Endometrium (tissue), 2 donors: ENCODE measurements at regions not wholly inside any gene's neighbourhood (a gene's known extent, or its start where the extent isn't known, plus 50 kb on each side); places are given as distances from the start of the nearest gene placed in this dataset.
"Not testable (repeated sequence)": the region's sequence is repeated elsewhere in the genome, so short reads cannot be mapped to it uniquely, and the experiment has no call there.

ENCODE experiments used
- FAIRE-seq: peaks from 2 replicates; lab custom pipeline; 2012; peaks lifted over from hg19 to GRCh38; lab: Jason Lieb, UNC
- donor health status: control.
- donor health status: control.

DNA sequence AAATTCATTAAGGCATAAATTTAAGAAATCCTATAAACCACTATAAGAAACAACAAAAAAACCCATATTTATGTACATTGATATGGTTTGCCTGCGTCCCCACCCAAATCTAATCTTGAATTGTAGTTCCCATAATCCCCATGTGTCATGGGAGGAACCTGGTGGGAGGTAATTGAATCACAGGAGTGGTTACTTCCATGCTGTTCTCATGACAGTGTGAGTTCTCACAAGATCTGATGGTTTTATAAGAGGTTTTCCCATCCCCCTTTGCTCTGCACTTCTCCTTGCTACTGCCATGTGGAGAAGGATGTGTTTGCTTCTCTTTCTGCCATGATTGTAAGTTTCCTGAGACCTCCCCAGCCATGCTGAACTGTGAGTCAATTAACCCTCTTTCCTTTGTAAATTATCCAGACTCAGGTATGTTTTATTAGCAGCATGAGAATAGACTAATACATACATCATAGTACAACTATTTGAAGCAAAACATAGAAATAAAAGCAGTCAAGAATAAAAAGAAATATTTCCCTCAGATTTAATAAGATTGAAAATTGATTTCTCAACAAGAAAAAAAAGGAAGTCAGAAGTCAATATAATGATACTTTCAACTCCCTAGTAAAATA lies 209.0 kb upstream of the GPC6 start:
- no peak for FAIRE-seq

DNA sequence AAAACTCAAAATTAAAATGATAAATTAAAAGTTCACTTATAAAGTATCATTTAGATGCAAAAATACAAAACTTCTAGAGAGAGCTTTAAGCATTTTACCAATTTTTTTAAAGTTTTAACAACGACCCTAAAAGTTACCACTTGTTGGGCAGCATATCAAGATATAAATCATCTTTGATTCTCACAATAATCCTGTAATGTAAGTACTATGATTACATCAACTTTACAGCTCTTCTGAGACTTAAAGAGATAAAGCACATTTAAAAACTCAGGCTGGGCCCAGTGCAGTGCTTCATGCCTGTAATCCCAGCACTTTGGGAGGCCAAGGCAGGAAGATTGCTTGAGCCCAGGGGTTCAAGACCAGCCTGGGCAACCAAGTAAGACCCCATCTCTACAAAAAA lies 202.7 kb upstream of the GPC6 start:
- no peak for FAIRE-seq

DNA sequence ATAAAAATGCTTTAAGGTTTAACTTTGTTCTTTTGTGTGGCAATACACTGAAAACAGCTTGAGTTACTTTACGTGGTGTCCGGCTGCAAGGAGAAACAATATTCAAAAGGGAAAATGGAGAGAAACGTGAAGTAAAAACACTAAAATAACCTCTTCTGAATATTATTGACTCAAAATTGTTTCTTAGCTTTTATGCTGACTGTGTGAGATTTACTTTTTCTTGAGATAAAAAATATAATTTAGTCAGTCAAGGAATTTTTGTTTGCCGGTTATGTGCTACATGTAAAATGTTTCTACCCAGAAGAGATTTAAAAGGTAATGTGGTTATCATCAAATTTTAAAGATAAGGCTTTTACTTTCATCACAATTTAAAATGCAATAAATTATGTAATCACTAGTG lies 200.6 kb upstream of the GPC6 start:
- no peak for FAIRE-seq

DNA sequence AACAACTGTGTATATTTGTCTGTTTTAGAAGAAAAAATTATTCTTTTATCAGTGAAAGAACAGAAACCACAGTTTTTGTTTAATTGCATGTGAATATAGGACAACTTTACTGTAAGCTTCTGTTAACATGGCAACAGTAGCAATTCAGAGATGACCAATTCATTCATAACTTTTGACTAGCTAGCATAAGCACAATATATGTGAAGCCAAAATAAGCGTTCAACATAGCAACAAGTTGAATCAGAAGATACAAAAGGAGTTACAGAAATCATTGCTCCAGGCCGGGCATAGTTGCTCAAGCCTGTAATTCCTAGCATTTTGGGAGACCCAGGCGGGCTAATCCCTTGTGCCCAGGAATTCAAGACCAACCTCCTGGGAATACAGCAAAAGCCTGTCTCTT lies 197.1 kb upstream of the GPC6 start:
- FAIRE-seq: no peak

DNA sequence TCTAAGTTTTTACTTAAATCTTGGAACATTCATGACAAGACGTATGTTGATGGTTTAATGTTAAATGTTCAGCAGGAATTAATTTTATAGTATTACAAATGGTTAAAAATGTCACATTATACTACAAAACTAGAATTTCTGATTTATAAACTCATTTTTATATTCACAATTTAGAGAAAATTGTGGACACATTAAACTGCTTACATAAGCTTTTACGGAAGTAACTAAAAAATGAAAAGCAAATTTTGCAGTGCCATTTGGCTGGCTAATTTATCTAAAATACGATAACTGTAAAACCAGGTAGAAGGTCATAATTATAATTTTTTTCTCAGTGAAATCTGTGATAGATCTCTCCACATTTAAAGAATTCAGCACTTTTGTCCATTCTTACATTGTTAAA lies 190.2 kb upstream of the GPC6 start:
- no peak for FAIRE-seq

DNA sequence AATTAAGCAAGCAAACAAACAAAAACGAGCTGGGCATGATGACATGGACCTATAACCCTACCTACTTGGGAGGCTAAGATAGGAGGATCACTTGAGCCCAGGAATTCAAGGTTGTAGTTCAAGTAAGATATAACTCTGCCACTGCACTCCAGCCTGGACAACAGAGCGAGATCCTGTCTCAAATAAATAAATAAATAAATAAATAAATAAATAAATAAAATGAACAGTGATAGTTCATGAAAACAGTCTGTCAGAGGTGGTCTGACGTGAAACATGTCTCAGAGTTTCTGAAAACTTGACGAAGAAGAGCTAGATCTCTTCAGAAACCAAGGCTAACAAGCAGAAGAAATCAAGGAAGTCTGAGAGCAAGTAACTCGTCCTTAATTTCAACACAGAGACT lies 188.8 kb upstream of the GPC6 start:
- no peak for FAIRE-seq

DNA sequence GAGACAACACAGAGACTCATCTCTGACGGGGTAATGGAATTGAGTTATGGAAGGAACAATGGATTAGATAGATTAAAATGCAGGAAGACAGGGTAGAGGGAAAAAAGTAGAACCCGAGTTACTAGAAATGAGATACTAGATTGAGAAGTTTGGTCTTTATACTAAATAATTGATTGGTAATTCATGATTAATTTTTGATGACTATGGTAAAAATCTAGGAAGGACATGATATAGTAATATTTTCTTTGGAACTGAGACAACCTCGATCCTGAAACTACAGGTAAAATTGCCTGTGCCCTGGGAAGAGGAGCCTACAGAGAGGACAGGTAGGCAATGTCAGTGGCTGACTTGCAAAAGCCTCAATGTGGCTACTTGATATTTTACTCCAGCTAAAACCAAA lies 188.4 kb upstream of the GPC6 start:
- no peak for FAIRE-seq

DNA sequence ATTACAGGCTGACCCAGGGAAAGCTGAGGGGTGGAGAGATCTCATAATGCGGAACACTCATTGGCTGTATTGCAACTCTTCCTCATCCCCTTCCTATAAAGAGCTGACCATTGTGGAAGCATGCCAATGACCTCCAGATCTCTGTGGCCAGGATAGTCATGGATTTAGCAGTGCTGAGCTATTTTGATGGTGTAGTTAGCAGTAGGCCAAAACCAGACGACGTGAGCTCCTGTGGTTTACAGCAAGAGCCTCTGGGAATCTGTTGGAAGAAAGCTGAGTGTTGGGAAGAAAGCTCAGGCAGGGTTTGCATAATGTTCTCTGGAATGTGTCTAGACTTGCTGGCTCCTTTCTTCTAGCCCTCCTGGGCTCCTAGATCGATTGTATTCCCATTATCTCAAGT lies 187.5 kb upstream of the GPC6 start:
- FAIRE-seq: no peak

DNA sequence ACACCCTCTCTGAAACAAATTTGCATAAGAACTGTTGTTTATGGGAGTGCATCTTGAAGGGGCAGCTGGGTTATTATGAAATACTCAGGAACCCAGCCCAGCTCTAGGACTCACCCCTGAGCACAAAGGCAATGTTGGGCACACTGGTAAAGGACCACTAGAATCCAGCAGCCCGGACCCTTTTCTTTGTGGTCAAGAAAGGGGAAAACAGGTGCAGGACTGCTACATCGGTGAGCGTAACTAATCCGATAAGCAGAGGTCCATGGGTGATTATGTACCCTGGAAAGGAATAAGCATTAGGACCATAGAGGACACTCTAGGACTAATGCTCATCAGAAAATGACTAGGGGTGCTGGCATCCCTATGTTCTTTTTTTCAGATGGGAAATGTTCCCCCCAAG lies 185.0 kb upstream of the GPC6 start:
- FAIRE-seq: not testable (repeated sequence)

DNA sequence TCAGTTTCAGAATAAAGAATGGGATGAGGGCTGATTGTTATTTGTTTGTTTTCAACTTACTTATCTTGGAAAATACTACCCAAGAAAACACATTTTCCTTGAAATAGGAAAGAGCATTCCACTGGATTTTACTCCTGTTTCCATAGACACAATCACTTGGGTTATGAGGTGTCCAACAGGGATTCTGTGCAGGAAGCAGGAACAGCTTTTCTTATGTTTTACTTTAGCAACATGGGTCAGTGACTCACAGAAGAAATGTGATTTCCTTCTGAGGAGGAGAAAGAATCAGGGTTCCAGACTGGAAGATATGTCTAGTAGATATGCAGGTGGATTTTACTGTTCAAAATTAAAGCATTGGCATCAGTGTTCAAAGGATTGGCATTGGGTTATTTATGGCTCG lies 180.8 kb upstream of the GPC6 start:
- no peak for FAIRE-seq

DNA sequence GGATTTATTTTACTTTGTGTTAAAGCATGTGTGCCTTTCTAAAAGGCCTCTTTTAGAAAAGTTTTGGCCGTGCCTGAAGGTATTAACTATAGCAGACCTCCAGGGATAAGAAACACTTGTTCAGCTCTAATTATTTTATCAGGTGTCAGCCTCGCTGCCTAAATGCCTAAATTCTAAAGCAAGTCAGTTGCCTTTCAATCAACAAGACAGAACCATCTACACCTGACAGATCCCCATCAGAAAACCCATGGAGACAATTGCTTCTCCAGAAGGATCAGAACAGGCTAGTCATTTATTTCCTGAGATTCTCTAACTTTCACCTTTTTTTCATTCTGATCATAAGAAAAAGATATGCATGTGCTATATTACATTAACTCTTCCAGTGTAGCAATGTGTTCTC lies 171.4 kb upstream of the GPC6 start:
- FAIRE-seq: no peak

DNA sequence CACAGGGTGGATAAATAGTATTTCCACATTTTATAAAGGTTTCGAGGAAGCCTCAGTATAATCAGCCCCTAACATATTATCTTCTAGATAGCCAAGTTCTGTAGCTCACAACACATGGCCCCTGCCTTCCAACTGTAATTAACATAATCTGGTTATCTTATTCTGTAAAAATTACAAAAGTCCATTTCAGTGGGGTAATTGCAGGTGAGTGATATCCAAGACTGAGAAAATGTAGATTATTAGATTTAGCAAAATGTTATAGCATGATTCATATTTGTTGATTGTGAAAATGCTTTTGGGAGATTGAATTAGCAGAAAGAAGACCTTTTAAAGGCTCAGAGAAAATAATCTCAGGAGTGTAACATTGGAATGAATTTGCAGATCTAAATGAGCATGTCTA lies 168.3 kb upstream of the GPC6 start:
- no peak for FAIRE-seq

DNA sequence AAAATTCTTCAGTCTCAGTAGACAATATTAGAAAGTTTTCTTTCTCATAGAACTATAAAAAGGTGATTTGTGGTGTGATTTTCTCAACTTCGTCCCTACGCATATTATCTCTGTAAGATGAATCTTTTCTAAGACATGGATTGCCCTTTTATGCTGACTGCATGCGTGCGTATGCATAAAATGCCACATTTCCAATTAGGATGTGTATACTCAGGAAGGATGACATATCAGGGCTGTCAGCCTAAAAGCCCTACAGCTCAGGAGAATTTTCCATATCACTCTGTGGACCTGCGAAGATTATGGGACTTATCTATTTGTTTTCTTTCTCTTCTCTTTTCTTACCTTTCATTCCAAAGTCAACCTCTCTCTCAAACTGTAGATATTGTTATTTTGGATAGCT lies 166.5 kb upstream of the GPC6 start:
- no peak for FAIRE-seq

DNA sequence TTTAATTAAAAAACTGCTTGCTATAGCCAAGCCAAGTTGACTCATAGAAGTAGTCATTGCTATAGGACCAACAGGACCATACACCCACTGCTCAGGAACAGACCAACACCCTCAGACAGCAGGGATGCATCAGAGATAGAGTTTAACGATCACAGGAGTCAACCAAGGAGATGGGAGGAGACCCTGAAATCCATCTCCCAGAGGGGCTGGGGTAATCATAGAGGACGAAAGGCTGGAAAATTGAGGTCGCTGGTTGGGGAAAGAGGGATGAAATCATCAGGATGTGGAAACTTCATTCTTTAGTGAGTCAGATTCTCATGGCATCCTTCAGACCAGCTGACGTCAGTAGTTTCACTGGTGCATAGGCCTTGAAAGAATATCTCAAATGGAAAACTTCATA lies 160.4 kb upstream of the GPC6 start:
- no peak for FAIRE-seq

DNA sequence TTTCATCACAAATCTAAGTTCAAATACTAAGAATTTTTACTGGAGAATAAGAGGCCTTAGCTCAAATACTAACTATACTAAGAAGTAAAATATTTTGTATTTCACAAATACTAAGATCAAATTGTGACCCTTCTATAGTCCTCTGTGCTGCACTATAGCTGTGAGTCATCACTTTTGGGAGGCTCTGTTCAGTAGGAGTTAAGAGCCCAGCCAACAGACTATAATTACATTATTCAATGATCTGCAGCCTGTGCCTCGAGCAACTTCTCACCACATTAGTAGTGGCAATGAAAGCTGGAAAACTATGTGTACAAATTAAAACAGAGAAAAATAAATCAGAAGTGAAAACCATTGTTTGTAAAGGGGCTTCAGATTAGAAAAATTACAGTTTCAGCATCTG lies 147.3 kb upstream of the GPC6 start:
- FAIRE-seq: no peak

DNA sequence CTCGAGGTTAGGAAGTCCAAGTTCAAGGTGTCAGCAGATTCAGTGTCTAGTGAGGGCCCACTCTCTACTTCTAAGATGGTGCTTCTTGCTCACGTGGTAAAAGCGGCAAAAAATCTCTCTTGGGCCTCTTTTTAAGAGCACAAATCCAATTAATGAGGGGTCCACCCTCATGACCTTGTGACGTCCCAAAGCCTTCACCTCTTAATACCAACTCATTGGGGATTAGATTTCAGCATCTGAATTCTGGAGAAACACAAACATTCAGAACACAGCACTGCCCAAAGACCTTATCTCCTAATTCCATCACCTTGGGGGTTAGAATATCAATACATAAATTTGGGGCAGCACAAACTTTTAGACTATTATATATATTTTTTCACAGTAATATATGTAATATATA lies 146.4 kb upstream of the GPC6 start:
- no peak for FAIRE-seq

DNA sequence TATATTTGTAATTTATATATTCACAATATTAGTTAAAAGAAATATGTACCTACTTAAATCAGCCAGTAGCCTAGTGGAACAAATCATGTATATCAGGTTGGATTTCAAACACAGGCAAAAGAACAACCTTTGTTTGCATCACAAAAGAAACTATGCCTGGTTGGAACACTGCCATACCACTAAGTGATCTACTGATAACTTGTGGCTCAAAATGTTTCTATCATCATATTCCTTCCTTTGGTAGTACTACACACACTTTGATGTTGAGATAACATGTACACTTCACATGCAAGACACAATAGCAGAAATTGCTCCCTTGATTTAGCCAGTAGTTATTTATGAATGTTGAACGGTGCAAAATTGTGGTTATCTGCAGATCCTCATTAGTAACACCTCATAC lies 146.0 kb upstream of the GPC6 start:
- peak; percentile 58 for FAIRE-seq

DNA sequence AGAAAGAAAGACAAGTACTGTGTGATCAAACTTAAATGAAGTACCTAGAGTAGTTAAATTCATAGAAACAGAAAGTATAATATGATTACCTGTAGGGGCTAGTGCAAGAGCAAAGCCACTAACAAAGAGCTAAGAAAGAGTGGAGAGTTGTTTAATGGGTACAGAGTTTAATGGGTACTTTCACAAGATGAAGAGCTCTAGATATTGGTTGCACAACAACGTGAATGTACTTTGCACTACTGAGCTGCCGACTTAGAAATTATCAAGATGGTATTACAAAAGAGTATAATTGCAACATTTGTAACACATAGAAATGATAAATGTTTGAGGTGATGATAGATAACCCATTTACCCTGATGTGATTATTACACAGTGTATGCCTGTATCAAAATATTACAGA lies 140.3 kb upstream of the GPC6 start:
- no peak for FAIRE-seq

DNA sequence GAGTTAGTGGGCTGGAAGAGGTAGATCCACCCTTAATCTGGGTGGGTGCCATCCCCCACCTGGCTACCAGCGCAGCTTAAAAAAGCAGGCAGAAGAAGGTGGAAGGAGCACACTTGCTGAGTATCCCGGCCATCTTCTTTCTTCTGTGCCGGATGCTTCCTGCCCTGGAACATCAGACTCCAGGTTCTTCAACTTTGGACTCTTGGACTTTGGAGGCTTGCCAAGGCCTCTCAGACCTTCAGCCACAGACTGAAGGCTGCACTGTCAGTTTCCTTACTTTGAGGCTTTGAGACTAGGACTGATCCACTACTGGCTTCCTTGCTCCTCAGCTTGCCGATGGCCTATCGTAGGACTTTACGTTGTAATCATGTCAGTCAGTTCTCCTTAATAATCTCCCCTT lies 127.6 kb upstream of the GPC6 start:
- FAIRE-seq: no peak

DNA sequence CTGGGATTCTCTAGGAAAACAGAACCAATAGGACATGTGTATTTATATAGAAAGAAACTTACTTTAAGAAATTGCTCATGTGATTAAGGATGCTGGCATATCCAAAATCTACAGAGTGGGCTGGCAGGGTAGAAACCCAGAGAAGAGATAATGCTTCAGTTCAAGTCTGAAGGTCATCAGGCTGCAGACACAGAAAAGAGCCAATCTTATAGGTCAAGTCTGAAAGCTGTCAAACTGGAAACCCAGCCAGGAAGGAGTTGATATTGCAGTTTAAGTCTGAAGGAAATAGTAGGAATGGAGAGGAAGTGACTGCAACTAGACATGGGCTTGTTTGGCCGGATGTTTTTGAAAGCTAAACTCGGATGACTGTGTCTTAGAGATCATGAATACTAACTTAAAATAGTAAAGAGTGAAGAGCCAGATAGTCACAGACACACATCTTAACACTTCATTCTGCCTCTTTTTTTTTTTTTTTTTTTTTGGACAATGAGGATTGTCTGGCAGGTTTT lies 125.3 kb upstream of the GPC6 start:
- FAIRE-seq: no peak

DNA sequence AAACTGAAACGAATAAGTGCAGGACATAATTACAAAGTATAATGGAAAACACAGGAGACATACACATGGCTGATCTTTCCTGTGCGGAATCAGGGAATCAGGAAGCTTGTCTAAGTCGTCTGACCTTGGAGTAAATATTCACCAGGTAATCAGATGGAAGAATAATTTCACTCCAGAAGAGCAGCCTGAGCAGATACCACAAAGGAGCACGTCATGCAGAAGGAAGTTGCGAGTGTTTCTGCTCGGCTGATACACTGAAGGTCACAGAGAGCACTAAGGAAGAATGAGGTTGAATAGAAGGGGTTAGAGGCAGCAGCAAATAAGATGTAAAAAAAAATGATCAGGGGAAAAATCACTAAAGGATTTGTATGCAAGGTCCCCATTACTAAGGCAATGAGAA lies 122.3 kb upstream of the GPC6 start:
- FAIRE-seq: no peak

DNA sequence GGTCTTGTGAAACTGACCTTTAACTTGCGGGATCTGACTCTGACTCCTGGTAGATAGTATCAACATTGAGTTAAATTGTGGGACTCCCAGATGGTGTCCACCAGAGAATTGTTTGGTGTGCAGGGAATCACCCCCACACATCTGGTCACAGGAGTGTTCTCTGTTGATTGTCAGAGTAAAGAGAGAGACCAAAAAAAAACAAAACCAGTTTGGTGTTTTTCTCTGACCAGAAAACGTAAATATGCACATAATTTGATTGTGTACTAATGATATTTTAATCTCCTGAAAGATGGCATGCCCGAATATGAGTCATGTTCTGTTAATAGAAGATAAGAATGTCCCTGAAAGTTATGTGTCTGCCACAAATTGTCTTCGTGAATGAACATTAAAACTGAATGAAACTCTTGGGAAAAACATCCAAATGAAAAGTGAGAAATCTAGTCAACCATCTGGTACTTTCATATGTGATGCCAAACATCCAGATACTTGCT lies 118.5 kb upstream of the GPC6 start:
- FAIRE-seq: no peak

DNA sequence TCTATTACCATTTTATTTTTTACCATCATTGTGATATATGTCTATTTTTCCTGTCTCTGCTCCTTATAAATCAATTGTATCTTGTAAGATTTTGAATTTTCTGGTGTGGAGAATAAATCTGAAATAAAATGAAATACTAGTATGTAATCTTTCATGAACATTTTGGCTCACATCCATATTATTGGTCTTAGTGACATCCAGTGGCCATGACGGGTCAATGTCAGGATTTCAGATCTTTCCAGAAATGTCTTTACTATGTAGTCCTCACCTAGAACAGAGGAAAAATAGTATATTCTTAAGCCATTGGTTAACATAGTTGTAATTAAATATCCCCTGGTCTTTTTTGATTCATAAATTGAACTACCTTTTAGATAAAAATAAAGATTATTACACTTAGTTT lies 109.8 kb upstream of the GPC6 start:
- no peak for FAIRE-seq

DNA sequence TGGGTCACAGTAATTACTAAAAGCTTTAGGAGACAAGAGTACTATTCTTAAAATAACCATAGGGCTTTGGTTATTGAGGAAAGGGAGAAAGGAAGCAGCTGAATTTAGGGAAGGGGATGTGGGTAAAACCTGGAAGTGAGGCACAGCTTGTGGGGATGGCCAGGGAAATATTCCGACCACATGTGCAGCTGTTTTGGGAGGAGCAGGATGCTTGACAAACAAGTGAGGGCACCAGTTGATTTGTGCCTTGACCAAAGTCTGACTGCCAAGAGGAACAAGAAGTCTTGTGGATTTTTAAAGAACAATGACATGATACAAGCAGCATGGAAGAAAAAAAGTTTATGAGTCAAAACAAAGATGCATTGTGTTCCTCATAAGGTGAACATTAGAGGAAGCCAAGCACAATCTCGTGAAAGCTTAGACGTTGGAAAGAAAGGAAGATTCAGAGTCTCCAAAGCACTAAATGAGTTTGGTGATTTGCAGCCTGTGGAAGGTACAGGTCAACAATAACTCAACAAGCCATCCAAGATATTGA lies 108.5 kb upstream of the GPC6 start:
- no peak for FAIRE-seq

DNA sequence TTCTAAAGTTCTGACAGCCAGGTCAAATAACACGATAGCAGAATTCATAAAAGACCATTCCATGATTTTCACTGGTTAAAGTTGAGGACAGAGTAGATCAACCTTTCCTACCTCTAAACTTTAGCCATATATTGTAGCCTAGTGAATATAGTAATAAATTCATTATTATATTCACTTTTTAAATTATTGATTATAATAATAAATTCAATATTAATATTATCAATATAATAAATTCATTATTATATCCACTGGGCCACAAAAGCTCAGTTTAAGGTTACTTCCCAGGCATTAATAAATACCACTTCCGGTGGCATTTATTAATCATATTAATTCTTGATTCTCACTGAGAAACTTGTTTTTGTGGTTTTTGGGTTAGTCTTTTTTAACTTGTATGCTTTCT lies 85.7 kb upstream of the GPC6 start:
- FAIRE-seq: no peak
